HepG2 (cell line): ENCODE measurements at regions not wholly inside any gene's neighbourhood (a gene's known extent, or its start where the extent isn't known, plus 50 kb on each side); places are given as distances from the start of the nearest gene placed in this dataset.

Experiments
- ATAC-seq: fragments of 200-7000 bp; cut with Tn5 transposase; 3 replicates; pipeline ENCODE4 v1.9.1; 2020; ENCODE audit warnings: mild to moderate bottlenecking, moderate library complexity
- BruUV-seq: library from RNA; stranded (reverse); fragments of 400-500 nt; replicated peaks from 2 replicates; lab custom pipeline; 2021; lab: Mats Ljungman, UMichigan
- CTCF ChIA-PET: fragments of 300-600 bp; formaldehyde crosslinking; extraction: SDS; loops from one replicate; lab custom pipeline; 2021; ENCODE audit warnings: low total read pairs, inconsistent platforms, low intra/inter-chr PET ratio; lab: Yijun Ruan, JAX
- POLR2A ChIA-PET: fragments of 350-600 bp; sonication (Branson Sonifier 250); formaldehyde crosslinking; loops from one replicate; lab custom pipeline; 2020; ENCODE audit warnings: antibody characterized with exemption, inconsistent platforms; lab: Yijun Ruan, JAX
- DNase-seq: peaks from one replicate; pipeline ENCODE4 v3.0.0-alpha.2; 2015; ENCODE audit warnings: low spot score
- FAIRE-seq: peaks from 3 replicates; lab custom pipeline; 2011; peaks lifted over from hg19 to GRCh38; lab: Jason Lieb, UNC
- H2AFZ ChIP-seq: one replicate; pipeline ENCODE4 v1.6.1; 2011; ENCODE audit warnings: low read length, inconsistent platforms
- H3K27ac ChIP-seq: fragments of 300-600 bp; 3 replicates; pipeline ENCODE4 v1.8.0; 2011; ENCODE audit warnings: mixed run types, mild to moderate bottlenecking, mixed read lengths, low read length, inconsistent platforms; ENCODE audit not compliant: insufficient read depth; ENCODE audit errors: extremely low read length
- H3K27me3 ChIP-seq, 2 experiments: fragments of 200-600 bp in 1 of 2; 2 replicates in 1 of 2; 3 replicates in 1 of 2; pipeline versions ENCODE4 v1.6.0 to v1.8.0; 2011; ENCODE audit warnings: low read length in 2 of 2, mild to moderate bottlenecking in 2 of 2, moderate library complexity in 2 of 2, inconsistent platforms in 1 of 2; ENCODE audit not compliant: insufficient read depth in 2 of 2, control insufficient read depth in 1 of 2
- H3K36me3 ChIP-seq, 2 experiments: fragments of 200-600 bp in 1 of 2; replicated peaks in 1 of 2; 2 replicates in 1 of 2; 3 replicates in 1 of 2; pipeline versions ENCODE4 v1.5.1 to v1.8.0; 2011; ENCODE audit warnings: low read length in 2 of 2, inconsistent platforms in 1 of 2; ENCODE audit not compliant: insufficient read depth in 2 of 2, control insufficient read depth in 1 of 2
- H3K4me1 ChIP-seq: 2 replicates; pipeline ENCODE4 v1.5.1; 2012; ENCODE audit warnings: low read length, inconsistent platforms; ENCODE audit not compliant: insufficient read depth
- H3K4me2 ChIP-seq: 2 replicates; pipeline ENCODE4 v1.6.0; 2011; ENCODE audit warnings: low read depth, low read length, inconsistent platforms
- H3K4me3 ChIP-seq, 3 experiments: fragments of 200-600 bp in 1 of 3; sonication (generic), shearing (Covaris generic) in 1 of 3; replicated peaks in 1 of 3; 2 replicates each; pipeline ENCODE4 v1.5.1; 2011 to 2016; ENCODE audit warnings: low read length in 3 of 3, inconsistent platforms in 2 of 3, low read depth in 2 of 3, mild to moderate bottlenecking in 2 of 3, control low read depth in 1 of 3, mixed read lengths in 1 of 3; ENCODE audit not compliant: insufficient read depth in 1 of 3
- H3K79me2 ChIP-seq: one replicate; pipeline ENCODE4 v1.6.1; 2011; ENCODE audit warnings: low read length, inconsistent platforms; ENCODE audit not compliant: insufficient read depth
- H3K9ac ChIP-seq: 2 replicates; pipeline ENCODE4 v1.6.0; 2011; ENCODE audit warnings: mild to moderate bottlenecking, low read depth, low read length, inconsistent platforms; ENCODE audit not compliant: insufficient read depth
- H3K9me3 ChIP-seq: 2 replicates; pipeline ENCODE4 v1.5.1; 2012; ENCODE audit warnings: mild to moderate bottlenecking, low read length
- H4K20me1 ChIP-seq: 2 replicates; pipeline ENCODE4 v1.6.0; 2011; ENCODE audit warnings: inconsistent platforms, mild to moderate bottlenecking, low read length, moderate library complexity; ENCODE audit not compliant: insufficient read depth
- POLR2AphosphoS2 ChIP-seq: IDR thresholded peaks from 2 replicates; pipeline ENCODE4 v1.6.1; 2011; ENCODE audit warnings: low read depth, low read length, improper control_type of control experiment
- RFXAP ChIP-seq: sonication (generic); formaldehyde crosslinking; IDR thresholded peaks from 2 replicates; pipeline ENCODE4 v1.4.0; 2020; ENCODE audit warnings: missing genetic modification reagents, borderline replicate concordance
- SMARCC2 ChIP-seq: fragments of 450-650 bp; IDR thresholded peaks from 2 replicates; pipeline ENCODE4 v1.6.1; 2017; ENCODE audit warnings: antibody characterized with exemption, mild to moderate bottlenecking
- XBP1 ChIP-seq: sonication (generic); formaldehyde crosslinking; IDR thresholded peaks from 2 replicates; pipeline ENCODE4 v1.5.0; 2020; ENCODE audit warnings: missing genetic modification reagents
- ZNF737 ChIP-seq: sonication (generic); formaldehyde crosslinking; IDR thresholded peaks from 2 replicates; pipeline ENCODE4 v1.5.0; 2020; ENCODE audit warnings: missing genetic modification reagents, mild to moderate bottlenecking, borderline replicate concordance
- ZNF891 ChIP-seq: sonication (generic); formaldehyde crosslinking; IDR thresholded peaks from 2 replicates; pipeline ENCODE4 v1.5.0; 2020; ENCODE audit warnings: mild to moderate bottlenecking, missing genetic modification reagents
- WGBS: methylation state at CpG from one replicate; pipeline ENCODE4 v1.1.6; 2017; ENCODE audit warnings: low lambda C conversion rate; 5-methylcytosine and 5-hydroxymethylcytosine counted together
- in situ Hi-C: cut with HindIII; loops from 2 replicates; pipeline ENCODE4 v1.10.0; 2017; ENCODE audit warnings: low pct_unique_long_range_greater_than_20kb; ENCODE audit not compliant: extremely low pct_ligation_motif_present
- intact Hi-C: fragments of 100-400 bp; cut with micrococcal nuclease; formaldehyde crosslinking; loops from one replicate; pipeline ENCODE4 v1.10.0; 2022; ENCODE audit not compliant: unreplicated experiment
- TF ChIP-seq, protein P1 (sequence below): sonication (generic); formaldehyde crosslinking; conservative IDR thresholded peaks from 2 replicates; pipeline ENCODE4 v1.4.0; 2020; ENCODE audit warnings: mild to moderate bottlenecking, missing genetic modification reagents, moderate library complexity
- TF ChIP-seq, protein P2 (sequence below): sonication (generic); formaldehyde crosslinking; conservative IDR thresholded peaks from 2 replicates; pipeline ENCODE4 v1.5.0; 2020; ENCODE audit warnings: missing genetic modification reagents
- TF ChIP-seq, protein P3 (sequence below): sonication (generic); formaldehyde crosslinking; IDR thresholded peaks from 2 replicates; pipeline ENCODE4 v1.4.0; 2020; ENCODE audit warnings: missing genetic modification reagents

DNA sequence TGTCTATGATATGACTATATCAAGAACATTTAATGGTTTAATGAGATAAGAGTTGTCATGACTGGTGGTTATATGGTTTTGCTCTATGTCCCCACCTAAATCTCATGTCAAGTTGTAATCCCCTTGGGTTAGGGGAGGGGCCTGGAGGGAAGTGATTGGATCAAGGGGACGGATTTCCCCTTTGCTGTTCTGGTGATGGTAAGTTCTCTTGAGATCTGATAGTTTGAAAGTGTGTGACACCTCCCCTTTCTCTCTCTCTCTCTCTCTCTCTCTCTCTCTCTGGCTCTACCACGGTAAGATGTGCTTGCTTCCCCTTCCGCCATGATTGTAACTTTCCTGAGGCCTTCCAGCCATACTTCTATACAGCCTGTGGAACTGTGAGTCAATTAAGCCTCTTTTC, 803.4 kb downstream of the TRIML1 start (continued):
- TF ChIP-seq, protein P1, sequence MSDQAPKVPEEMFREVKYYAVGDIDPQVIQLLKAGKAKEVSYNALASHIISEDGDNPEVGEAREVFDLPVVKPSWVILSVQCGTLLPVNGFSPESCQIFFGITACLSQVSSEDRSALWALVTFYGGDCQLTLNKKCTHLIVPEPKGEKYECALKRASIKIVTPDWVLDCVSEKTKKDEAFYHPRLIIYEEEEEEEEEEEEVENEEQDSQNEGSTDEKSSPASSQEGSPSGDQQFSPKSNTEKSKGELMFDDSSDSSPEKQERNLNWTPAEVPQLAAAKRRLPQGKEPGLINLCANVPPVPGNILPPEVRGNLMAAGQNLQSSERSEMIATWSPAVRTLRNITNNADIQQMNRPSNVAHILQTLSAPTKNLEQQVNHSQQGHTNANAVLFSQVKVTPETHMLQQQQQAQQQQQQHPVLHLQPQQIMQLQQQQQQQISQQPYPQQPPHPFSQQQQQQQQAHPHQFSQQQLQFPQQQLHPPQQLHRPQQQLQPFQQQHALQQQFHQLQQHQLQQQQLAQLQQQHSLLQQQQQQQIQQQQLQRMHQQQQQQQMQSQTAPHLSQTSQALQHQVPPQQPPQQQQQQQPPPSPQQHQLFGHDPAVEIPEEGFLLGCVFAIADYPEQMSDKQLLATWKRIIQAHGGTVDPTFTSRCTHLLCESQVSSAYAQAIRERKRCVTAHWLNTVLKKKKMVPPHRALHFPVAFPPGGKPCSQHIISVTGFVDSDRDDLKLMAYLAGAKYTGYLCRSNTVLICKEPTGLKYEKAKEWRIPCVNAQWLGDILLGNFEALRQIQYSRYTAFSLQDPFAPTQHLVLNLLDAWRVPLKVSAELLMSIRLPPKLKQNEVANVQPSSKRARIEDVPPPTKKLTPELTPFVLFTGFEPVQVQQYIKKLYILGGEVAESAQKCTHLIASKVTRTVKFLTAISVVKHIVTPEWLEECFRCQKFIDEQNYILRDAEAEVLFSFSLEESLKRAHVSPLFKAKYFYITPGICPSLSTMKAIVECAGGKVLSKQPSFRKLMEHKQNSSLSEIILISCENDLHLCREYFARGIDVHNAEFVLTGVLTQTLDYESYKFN (CRISPR knock-in tag), result no peak
- TF ChIP-seq, protein P2, sequence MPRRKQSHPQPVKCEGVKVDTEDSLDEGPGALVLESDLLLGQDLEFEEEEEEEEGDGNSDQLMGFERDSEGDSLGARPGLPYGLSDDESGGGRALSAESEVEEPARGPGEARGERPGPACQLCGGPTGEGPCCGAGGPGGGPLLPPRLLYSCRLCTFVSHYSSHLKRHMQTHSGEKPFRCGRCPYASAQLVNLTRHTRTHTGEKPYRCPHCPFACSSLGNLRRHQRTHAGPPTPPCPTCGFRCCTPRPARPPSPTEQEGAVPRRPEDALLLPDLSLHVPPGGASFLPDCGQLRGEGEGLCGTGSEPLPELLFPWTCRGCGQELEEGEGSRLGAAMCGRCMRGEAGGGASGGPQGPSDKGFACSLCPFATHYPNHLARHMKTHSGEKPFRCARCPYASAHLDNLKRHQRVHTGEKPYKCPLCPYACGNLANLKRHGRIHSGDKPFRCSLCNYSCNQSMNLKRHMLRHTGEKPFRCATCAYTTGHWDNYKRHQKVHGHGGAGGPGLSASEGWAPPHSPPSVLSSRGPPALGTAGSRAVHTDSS (CRISPR knock-in tag), result no peak
- TF ChIP-seq ZNF737 (no peak), XBP1 (CRISPR knock-in tag) (no peak), RFXAP (no peak), ZNF891 (CRISPR knock-in tag) (no peak)

DNA sequence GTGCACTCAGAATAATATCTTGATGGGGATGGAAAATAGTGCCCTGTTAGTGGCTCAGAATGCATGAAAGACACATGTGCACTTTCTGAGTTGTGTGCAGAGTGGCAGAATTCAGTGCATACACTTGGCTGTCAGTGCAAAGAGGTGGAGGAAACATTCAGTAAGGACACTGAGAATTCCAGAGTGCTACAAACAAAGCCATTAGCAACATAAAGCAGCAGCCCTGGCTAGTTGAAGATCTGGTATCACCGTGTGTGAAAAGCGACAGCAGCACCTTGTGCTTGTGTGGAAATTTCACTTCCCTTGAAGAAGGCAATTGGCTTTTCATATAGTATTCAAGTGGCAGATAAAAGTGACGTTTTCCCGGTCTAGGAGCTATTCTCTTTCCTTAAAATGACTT, 810.4 kb downstream of the TRIML1 start:
- no peaks in the 10 kb centered on the region for H4K20me1 ChIP-seq
- H3K36me3 ChIP-seq, result no peaks in the 10 kb centered on the region
- DNase-seq, result no peak
- in situ Hi-C loops, result no loop called here
- H3K4me2 ChIP-seq, result no peak overlapping the region
- H3K4me3 ChIP-seq, result no peak overlapping the region
- TF ChIP-seq, protein P3, sequence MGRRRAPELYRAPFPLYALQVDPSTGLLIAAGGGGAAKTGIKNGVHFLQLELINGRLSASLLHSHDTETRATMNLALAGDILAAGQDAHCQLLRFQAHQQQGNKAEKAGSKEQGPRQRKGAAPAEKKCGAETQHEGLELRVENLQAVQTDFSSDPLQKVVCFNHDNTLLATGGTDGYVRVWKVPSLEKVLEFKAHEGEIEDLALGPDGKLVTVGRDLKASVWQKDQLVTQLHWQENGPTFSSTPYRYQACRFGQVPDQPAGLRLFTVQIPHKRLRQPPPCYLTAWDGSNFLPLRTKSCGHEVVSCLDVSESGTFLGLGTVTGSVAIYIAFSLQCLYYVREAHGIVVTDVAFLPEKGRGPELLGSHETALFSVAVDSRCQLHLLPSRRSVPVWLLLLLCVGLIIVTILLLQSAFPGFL (CRISPR knock-in tag), result no peak
- TF ChIP-seq POLR2AphosphoS2 (no peak), SMARCC2 (no peak)
- TF ChIP-seq, all 625 proteins: peak for 0
- H3K9ac ChIP-seq, result no peak overlapping the region
- no peaks in the 10 kb centered on the region for H3K9me3 ChIP-seq
- 8% methylated on average over 4 of the region's 4 CpGs for whole genome bisulfite sequencing
- CTCF ChIA-PET, result no interaction called here
- FAIRE-seq (no peak), ATAC-seq (no peak)
- no peaks in the 10 kb centered on the region for H3K79me2 ChIP-seq
- POLR2A ChIA-PET, result no interaction called here
- H3K4me1 ChIP-seq, result no peaks in the 10 kb centered on the region
- H2AFZ ChIP-seq, result no peak overlapping the region
- intact Hi-C loops, result no loop called here
- no peaks in the 10 kb centered on the region for H3K27me3 ChIP-seq
- no TSS peak for BruUV-seq
- H3K27ac ChIP-seq, result no peak overlapping the region
